Panc1 (cell line): ENCODE measurements at regions not wholly inside any gene's neighbourhood (a gene's known extent, or its start where the extent isn't known, plus 50 kb on each side); places are given as distances from the start of the nearest gene placed in this dataset.

Source experiments
- ATAC-seq: fragments of 200-7000 bp; cut with Tn5 transposase; 2 replicates; pipeline ENCODE4 v1.9.1; 2020; ENCODE audit warnings: mild to moderate bottlenecking, moderate library complexity
- BruUV-seq: library from RNA; stranded (reverse); fragments of 400-500 nt; replicated peaks from 2 replicates; lab custom pipeline; 2021; lab: Mats Ljungman, UMichigan
- CTCF ChIA-PET: fragments of 300-600 bp; sonication (Branson Sonifier 250); formaldehyde crosslinking; loops from one replicate; lab custom pipeline; 2022; ENCODE audit warnings: antibody characterized with exemption; lab: Charles Lee
- POLR2A ChIA-PET: fragments of 300-600 bp; sonication (Branson Sonifier 250); formaldehyde crosslinking; loops from one replicate; lab custom pipeline; 2022; ENCODE audit warnings: antibody characterized with exemption; lab: Charles Lee
- DNase-seq: peaks from one replicate; pipeline ENCODE4 v3.0.0-alpha.2; 2010; ENCODE audit warnings: low read depth, low spot score
- H3K27ac ChIP-seq: 2 replicates; pipeline ENCODE4 v1.5.1; 2011; ENCODE audit warnings: mild to moderate bottlenecking, low read length, inconsistent platforms
- H3K27me3 ChIP-seq: fragments of 200-500 bp; sonication (Bioruptor generic); 2 replicates; pipeline ENCODE4 v1.6.0; 2014; ENCODE audit warnings: low read length, inconsistent platforms; ENCODE audit not compliant: control insufficient read depth, insufficient read depth
- H3K36me3 ChIP-seq: fragments of 200-500 bp; sonication (Bioruptor generic); 2 replicates; pipeline ENCODE4 v1.5.1; 2014; ENCODE audit warnings: inconsistent platforms, mild to moderate bottlenecking, low read length, moderate library complexity; ENCODE audit not compliant: control insufficient read depth, insufficient read depth
- H3K4me1 ChIP-seq: 2 replicates; pipeline ENCODE4 v1.5.1; 2011; ENCODE audit warnings: inconsistent platforms, mild to moderate bottlenecking, low read length, moderate library complexity; ENCODE audit not compliant: control insufficient read depth, insufficient read depth
- H3K4me3 ChIP-seq, 2 experiments: 2 replicates each; pipeline ENCODE4 v1.5.1; 2011 to 2012; ENCODE audit warnings: low read depth in 2 of 2, low read length in 2 of 2, mild to moderate bottlenecking in 2 of 2, inconsistent platforms in 1 of 2, moderate library complexity in 1 of 2
- H3K9me3 ChIP-seq: fragments of 200-500 bp; sonication (Bioruptor generic); 2 replicates; pipeline ENCODE4 v1.5.1; 2014; ENCODE audit warnings: low read depth, mild to moderate bottlenecking, inconsistent platforms, low read length, moderate library complexity; ENCODE audit not compliant: control insufficient read depth, insufficient read depth
- POLR2AphosphoS5 ChIP-seq: IDR thresholded peaks from 2 replicates; pipeline ENCODE4 v1.6.1; 2012; ENCODE audit warnings: mild to moderate bottlenecking, low read depth, low read length, moderate library complexity
- SIN3A ChIP-seq: IDR thresholded peaks from 2 replicates; pipeline ENCODE4 v1.6.1; 2012; ENCODE audit warnings: low read depth, mild to moderate bottlenecking, low read length, moderate library complexity, borderline replicate concordance; ENCODE audit not compliant: insufficient read depth
- TCF7L2 ChIP-seq: IDR thresholded peaks from 2 replicates; pipeline ENCODE4 v1.6.1; 2011; ENCODE audit warnings: mild to moderate bottlenecking, low read depth, low read length, inconsistent platforms
- in situ Hi-C: cut with HindIII; loops from 2 replicates; pipeline ENCODE4 v1.10.0; 2016; ENCODE audit warnings: low sequenced_read_pairs, low pct_unique_long_range_greater_than_20kb
- intact Hi-C: fragments of 100-400 bp; cut with micrococcal nuclease; formaldehyde crosslinking; loops from one replicate; pipeline ENCODE4 v1.10.0; 2022; ENCODE audit not compliant: unreplicated experiment
- TF ChIP-seq, protein P1 (sequence below): fragments of 450-650 bp; IDR thresholded peaks from 2 replicates; pipeline ENCODE4 v1.5.1; 2017; ENCODE audit warnings: mild to moderate bottlenecking
- TF ChIP-seq, protein P2 (sequence below), 2 experiments: IDR thresholded peaks; 2 replicates each; pipeline ENCODE4 v1.6.1; 2011 to 2012; ENCODE audit warnings: low read depth in 2 of 2, control low read depth in 1 of 2, low read length in 1 of 2, mild to moderate bottlenecking in 1 of 2, moderate library complexity in 1 of 2; ENCODE audit not compliant: insufficient read depth in 1 of 2

GRCh38 chr10:78533776-78534175, 500.1 kb downstream of the RPS24 start:
- no peak overlapping the region for H3K27ac ChIP-seq
- no peak for TF ChIP-seq SIN3A
- in situ Hi-C loops (no loop called here), intact Hi-C loops (no loop called here)
- H3K27me3 ChIP-seq, result no peaks in the 10 kb centered on the region; the same call in 1 of the 2 replicates
- no TSS peak for BruUV-seq
- no peaks in the 10 kb centered on the region for H3K4me1 ChIP-seq
- ATAC-seq, result no peak
- POLR2A ChIA-PET, result no interaction called here
- H3K36me3 ChIP-seq, result no peaks in the 10 kb centered on the region
- no peak overlapping the region for H3K4me3 ChIP-seq
- no peaks in the 10 kb centered on the region for H3K9me3 ChIP-seq
- no peak for DNase-seq
- CTCF ChIA-PET, result no interaction called here

DNA sequence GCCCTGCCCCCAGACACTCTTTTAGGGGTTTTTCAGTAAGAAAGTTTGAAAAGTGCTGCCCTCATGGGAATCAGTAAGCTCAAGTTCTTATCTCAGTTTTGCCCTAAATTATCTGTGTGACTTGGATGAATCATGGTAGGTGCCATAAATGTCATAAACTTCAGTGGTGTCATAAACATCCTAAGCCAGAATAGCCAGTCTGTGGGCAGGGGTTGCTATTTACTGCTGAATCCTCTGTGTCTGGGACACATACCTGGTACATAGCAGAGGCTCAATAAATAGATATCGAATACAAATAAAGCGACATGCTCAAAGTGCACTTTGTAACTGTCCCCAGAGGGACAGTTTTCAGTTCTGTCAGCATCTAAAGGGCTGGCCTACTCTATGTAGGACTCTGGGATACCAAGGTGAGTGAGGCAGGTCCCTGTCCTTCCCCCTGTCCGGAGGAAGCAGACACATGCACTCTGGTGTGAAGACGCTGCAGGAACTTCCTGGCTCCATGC, 502.1 kb downstream of the RPS24 start:
- Histone ChIP-seq H3K27me3 (no peaks in the 10 kb centered on the region; the same call in 1 of the 2 replicates), H3K9me3 (no peaks in the 10 kb centered on the region; the same call in 1 of the 2 replicates), H3K4me3 (no peak overlapping the region), H3K36me3 (no peaks in the 10 kb centered on the region), H3K4me1 (peaks cover 6% of the 10 kb centered on the region; the same call in 1 of the 2 replicates), H3K27ac (no peak overlapping the region)
- intact Hi-C loops, result no loop called here
- ATAC-seq, result no peak
- no peak for DNase-seq
- CTCF ChIA-PET, result no interaction called here
- POLR2A ChIA-PET, result no interaction called here
- TF ChIP-seq TCF7L2, result no peak
- TF ChIP-seq, protein P1, sequence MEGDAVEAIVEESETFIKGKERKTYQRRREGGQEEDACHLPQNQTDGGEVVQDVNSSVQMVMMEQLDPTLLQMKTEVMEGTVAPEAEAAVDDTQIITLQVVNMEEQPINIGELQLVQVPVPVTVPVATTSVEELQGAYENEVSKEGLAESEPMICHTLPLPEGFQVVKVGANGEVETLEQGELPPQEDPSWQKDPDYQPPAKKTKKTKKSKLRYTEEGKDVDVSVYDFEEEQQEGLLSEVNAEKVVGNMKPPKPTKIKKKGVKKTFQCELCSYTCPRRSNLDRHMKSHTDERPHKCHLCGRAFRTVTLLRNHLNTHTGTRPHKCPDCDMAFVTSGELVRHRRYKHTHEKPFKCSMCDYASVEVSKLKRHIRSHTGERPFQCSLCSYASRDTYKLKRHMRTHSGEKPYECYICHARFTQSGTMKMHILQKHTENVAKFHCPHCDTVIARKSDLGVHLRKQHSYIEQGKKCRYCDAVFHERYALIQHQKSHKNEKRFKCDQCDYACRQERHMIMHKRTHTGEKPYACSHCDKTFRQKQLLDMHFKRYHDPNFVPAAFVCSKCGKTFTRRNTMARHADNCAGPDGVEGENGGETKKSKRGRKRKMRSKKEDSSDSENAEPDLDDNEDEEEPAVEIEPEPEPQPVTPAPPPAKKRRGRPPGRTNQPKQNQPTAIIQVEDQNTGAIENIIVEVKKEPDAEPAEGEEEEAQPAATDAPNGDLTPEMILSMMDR, result no peak
- TF ChIP-seq, protein P2, sequence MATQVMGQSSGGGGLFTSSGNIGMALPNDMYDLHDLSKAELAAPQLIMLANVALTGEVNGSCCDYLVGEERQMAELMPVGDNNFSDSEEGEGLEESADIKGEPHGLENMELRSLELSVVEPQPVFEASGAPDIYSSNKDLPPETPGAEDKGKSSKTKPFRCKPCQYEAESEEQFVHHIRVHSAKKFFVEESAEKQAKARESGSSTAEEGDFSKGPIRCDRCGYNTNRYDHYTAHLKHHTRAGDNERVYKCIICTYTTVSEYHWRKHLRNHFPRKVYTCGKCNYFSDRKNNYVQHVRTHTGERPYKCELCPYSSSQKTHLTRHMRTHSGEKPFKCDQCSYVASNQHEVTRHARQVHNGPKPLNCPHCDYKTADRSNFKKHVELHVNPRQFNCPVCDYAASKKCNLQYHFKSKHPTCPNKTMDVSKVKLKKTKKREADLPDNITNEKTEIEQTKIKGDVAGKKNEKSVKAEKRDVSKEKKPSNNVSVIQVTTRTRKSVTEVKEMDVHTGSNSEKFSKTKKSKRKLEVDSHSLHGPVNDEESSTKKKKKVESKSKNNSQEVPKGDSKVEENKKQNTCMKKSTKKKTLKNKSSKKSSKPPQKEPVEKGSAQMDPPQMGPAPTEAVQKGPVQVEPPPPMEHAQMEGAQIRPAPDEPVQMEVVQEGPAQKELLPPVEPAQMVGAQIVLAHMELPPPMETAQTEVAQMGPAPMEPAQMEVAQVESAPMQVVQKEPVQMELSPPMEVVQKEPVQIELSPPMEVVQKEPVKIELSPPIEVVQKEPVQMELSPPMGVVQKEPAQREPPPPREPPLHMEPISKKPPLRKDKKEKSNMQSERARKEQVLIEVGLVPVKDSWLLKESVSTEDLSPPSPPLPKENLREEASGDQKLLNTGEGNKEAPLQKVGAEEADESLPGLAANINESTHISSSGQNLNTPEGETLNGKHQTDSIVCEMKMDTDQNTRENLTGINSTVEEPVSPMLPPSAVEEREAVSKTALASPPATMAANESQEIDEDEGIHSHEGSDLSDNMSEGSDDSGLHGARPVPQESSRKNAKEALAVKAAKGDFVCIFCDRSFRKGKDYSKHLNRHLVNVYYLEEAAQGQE (IDR thresholded peaks at IDR 0.05; ENCODE audit: insufficient read depth in 1 of 2, low read depth in 2 of 2, low read length in 1 of 2), result no peak
- BruUV-seq, result no TSS peak
- in situ Hi-C loops, result no loop called here

DNA sequence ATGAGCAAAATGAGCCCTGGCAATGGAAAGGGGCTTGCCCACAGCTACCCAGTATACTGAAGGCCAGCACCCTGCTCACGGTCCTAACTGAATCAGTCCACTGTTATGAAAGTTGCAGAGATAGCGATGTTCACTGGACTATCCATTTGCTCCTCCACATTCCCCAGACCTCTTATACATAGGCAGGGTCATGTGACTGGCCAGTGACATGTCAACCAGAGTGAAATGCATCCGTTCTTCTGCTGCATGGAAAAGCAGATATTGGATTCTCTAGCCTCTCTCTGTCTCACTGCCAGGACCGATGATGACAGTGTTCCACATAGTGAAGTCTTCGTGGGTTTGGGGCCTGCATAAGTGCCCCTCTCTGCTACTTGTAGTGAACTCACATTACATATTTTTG, 503.4 kb downstream of the RPS24 start:
- no peak overlapping the region for H3K4me3 ChIP-seq
- TF ChIP-seq POLR2AphosphoS5 (no peak), SIN3A (no peak), TCF7L2 (no peak)
- TF ChIP-seq, protein P2 (IDR thresholded peaks at IDR 0.05; ENCODE audit: insufficient read depth in 1 of 2, low read depth in 2 of 2, low read length in 1 of 2), result no peak
- TF ChIP-seq, protein P1, result no peak
- DNase-seq (no peak), ATAC-seq (no peak)
- CTCF ChIA-PET, result no interaction called here
- no peak overlapping the region for H3K27ac ChIP-seq
- BruUV-seq, result no TSS peak
- H3K36me3 ChIP-seq, result no peaks in the 10 kb centered on the region
- intact Hi-C loops, result no loop called here
- no peaks in the 10 kb centered on the region; the same call in 1 of the 2 replicates for H3K9me3 ChIP-seq
- in situ Hi-C loops, result no loop called here
- H3K4me1 ChIP-seq, result peaks cover 6% of the 10 kb centered on the region; the same call in 1 of the 2 replicates
- POLR2A ChIA-PET, result no interaction called here
- no peaks in the 10 kb centered on the region; the same call in 1 of the 2 replicates for H3K27me3 ChIP-seq
